HG03039 (cell line): ENCODE measurements at regions not wholly inside any gene's neighbourhood (a gene's known extent, or its start where the extent isn't known, plus 50 kb on each side); places are given as distances from the start of the nearest gene placed in this dataset.
"Not testable (repeated sequence)": the region's sequence is repeated elsewhere in the genome, so short reads cannot be mapped to it uniquely, and the experiment has no call there.

Experiments used
- ATAC-seq: cut with Tn5 transposase; IDR thresholded peaks from one replicate; pipeline ENCODE4 v1.9.1; 2021; ENCODE audit warnings: mild to moderate bottlenecking, moderate library complexity; ENCODE audit not compliant: unreplicated experiment

DNA sequence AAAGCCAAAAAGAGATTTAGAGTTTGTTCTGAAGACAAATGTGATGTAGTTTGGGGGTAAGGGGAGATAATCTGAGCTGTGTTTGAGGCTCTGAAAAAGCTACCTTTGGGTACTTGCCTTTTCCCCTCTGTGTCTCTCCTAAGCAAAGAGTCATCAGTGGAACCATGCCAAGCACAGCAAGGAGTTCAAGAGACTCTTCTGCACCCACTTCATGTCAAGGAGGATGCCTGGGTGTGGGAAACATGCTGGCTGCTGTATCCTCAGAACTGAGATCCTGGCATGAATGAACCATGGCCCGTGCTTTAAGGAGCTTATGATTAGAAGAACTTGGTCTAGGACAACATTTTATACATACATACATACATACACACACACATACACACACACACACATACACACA, 142.9 kb downstream of the NOC3L start:
- ATAC-seq, result no peak

- ATAC-seq, result no peak
These were observed 142.0 kb downstream of the NOC3L start for GRCh38 chr10:94220717-94221116.

- ATAC-seq, result no peak
These were observed 138.9 kb downstream of the NOC3L start for GRCh38 chr10:94223702-94224370.

GRCh38 chr10:94224656-94225055, 138.1 kb downstream of the NOC3L start:
- no peak for ATAC-seq

GRCh38 chr10:94225589-94225988, 137.2 kb downstream of the NOC3L start:
- no peak for ATAC-seq

- no peak for ATAC-seq
These were observed 132.5 kb downstream of the NOC3L start for GRCh38 chr10:94230134-94230785.

GRCh38 chr10:94232711-94233383, 129.9 kb downstream of the NOC3L start:
- ATAC-seq, result no peak

- no peak for ATAC-seq
These were observed 127.3 kb downstream of the NOC3L start for GRCh38 chr10:94235461-94235860.

- no peak for ATAC-seq
These were observed 124.6 kb downstream of the NOC3L start for GRCh38 chr10:94238006-94238617.

DNA sequence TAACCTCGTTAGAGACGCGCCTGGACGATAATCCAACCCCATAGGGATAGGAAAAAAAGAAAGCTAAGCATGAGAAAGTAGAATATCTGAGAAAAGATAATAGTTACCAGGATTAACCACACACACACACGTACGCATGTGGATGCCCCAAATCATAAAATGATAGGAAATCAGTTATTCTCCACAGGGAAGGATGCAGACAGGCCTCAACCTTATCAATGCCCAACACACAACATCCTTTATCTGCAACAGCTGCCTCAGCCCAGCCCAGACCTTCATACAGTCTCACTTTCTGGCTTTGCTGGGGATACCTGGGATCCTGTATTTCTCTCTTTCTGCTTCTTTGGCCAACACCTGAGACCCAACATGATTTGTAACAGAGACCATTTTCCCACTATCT, 123.0 kb downstream of the NOC3L start:
- ATAC-seq, result no peak

DNA sequence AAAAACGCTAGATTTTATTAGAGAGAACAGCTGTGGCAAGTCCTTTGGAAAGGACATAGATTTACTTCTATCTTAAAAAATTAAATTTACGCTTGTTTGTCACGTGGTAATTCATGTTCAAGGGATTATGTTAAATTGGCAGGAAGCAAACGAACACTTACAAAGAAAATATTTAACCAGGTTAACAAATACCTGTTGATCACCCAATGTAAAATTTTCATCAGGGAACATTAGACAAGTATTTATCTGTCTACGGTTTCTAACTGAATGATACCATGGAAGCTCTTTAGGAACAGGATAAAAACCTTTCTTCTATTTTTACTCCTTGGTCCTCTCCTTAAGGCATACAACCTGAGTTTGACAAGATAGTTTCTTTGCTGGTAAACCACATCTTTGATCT, 122.2 kb downstream of the NOC3L start:
- no peak for ATAC-seq

DNA sequence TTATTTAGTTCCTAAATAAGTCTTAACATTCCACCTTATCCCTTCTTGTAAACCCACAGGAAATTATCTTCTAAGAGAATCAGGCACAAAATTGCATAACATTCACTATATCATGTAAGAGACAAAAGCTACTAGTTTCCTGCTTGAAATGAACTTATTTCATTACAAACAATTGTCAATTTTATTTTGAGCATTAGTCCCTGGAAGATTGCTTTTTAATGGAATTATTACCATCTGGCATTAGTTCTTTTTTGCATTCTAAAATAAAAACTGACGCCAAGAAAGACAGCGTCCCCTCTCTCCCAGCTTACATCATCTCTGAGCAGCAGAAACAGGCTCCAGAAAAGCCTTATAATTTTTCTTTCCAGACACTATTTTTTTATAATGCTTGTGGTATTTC, 121.8 kb downstream of the NOC3L start:
- ATAC-seq, result no peak

GRCh38 chr10:94251098-94251497, 111.6 kb downstream of the NOC3L start:
- ATAC-seq, result no peak

GRCh38 chr10:94251568-94251967, 111.2 kb downstream of the NOC3L start:
- ATAC-seq, result no peak

DNA sequence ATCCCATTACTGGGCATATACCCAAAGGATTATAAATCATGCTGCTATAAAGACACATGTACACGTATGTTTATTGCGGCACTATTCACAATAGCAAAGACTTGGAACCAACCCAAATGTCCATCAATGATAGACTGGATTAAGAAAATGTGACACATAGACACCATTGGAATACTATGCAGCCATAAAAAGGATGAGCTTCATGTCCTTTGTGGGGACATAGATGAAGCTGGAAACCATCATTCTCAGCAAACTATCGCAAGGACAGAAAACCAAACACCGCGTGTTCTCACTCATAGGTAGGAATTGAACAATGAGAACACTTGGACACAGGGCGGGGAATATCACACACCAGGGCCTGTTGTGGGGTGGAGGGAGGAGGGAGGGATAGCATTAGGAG, 105.3 kb downstream of the NOC3L start:
- not testable (repeated sequence) for ATAC-seq

DNA sequence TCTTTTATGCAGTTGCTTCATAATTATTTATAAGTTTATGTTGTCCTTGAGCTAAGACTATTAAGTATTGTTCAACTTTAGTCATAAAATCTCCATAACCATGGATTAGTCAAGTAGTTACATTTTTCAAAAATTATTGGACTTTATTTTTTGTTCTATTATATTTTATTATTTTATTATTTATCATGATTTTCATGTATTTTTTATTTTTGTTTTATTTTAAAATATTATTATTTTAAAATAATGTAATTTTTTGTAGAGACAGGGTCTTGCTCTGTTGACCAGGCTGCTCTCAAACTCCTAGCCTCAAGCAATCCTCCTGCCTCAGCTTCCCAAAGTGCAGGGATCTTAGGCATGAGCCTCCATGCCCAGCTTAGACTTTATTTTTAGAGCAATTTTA, 102.3 kb downstream of the NOC3L start:
- no peak for ATAC-seq

DNA sequence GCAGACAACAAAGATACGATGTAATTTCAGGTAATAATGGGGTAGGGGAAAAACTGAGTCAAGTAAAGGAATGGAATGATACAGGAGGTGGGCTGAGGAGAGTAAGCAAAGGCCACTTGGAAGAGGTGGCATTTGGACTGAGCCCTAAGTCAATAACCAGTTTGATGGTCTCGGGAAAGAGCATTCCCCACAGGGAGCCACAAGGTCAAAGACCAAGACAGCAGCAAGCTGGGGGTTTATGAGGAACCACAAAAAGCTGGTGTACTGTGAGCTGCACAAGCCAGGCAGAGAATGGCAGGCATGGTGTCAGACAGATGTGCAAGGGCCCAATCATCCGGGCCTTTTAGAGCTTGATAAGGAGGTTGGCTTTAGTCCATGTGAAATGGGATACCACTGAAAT, 98.7 kb downstream of the NOC3L start:
- no peak for ATAC-seq

DNA sequence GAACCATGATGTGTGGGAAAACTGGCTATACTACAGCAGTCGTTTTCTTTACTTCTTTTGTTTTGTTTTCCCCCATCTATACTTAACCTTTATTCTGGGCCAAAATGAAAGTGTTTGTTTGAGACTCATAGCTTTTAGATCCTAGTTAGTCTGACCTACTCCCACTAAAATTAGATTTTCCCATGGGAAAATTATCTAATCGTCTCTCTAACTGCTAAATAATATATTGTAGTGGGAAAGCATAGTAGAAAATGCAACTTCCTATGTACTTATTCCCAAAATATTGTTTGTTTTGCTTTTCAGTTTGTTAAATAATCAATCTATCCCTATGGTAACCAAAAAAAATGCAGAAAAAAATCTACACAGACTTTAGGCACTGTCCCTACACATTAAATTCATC, 96.6 kb downstream of the NOC3L start:
- no peak for ATAC-seq

DNA sequence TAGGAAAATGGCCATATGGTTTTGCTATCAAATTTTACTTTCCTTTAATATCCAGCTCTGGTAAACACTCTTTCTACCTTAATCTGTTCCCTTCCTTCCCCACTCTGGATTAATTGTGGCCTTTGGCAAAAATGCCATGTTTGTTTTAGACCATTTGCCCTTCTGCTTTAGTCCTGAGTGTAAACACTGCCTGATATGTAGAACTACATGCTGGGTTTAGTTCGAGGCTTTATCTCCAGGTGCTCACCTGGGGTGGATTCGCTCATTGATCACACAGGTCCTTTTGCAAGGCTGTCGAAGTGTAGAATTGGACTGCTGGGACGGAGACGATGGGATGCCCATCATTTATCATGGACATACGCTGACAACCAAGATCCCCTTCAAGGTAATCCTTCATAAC, 94.1 kb downstream of the NOC3L start:
- no peak for ATAC-seq

- no peak for ATAC-seq
These were observed 88.5 kb downstream of the NOC3L start for GRCh38 chr10:94274142-94274787.

GRCh38 chr10:94276140-94276539, 86.6 kb downstream of the NOC3L start:
- no peak for ATAC-seq
